ENCODE measurements at regions not wholly inside any gene's neighbourhood (a gene's known extent, or its start where the extent isn't known, plus 50 kb on each side); places are given as distances from the start of the nearest gene placed in this dataset.

GRCh38 chr18:78805840-78806239 lies 173.8 kb upstream of the SALL3 start:
- peaks cover 7% of the 10 kb centered on the region; the same call in 1 of the 2 replicates for H3K9me3 ChIP-seq (ENCODE audit: control insufficient read depth, insufficient read depth, low read length)
- no peaks in the 10 kb centered on the region for H3K9me2 ChIP-seq (replicated peaks; ENCODE audit: control insufficient read depth, low read length)
- H3K79me2 ChIP-seq (ENCODE audit: control insufficient read depth, low read length), result no peaks in the 10 kb centered on the region
- H3F3A ChIP-seq (ENCODE audit: control insufficient read depth, insufficient read depth), result no peaks in the 10 kb centered on the region
- no peaks in the 10 kb centered on the region for H4K20me1 ChIP-seq (ENCODE audit: control insufficient read depth, insufficient read depth, low read depth, low read length)
- TF ChIP-seq CTCF (IDR thresholded peaks at IDR 0.05; ENCODE audit: low read depth, low read length, poor library complexity, severe bottlenecking) (no peak), EZH2phosphoT487 (IDR thresholded peaks at IDR 0.05; ENCODE audit: borderline replicate concordance, low read length) (no peak)
- no peak overlapping the region for H3K4me2 ChIP-seq (ENCODE audit: low read length)
- no peaks in the 10 kb centered on the region for H3K4me1 ChIP-seq (ENCODE audit: control insufficient read depth, low read length)
- H3K27me3 ChIP-seq (ENCODE audit: control insufficient read depth, low read length), result no peaks in the 10 kb centered on the region
- no peak overlapping the region for H3K4me3 ChIP-seq (ENCODE audit: low read length)
- H3K27ac ChIP-seq (ENCODE audit: low read depth, low read length), result no peak overlapping the region
- H3K36me3 ChIP-seq (ENCODE audit: control insufficient read depth, low read length), result no peaks in the 10 kb centered on the region

- no peaks in the 10 kb centered on the region for H3K4me1 ChIP-seq (ENCODE audit: control insufficient read depth, low read length)
- no peak overlapping the region for H3K4me2 ChIP-seq (ENCODE audit: low read length)
- H3K4me3 ChIP-seq (ENCODE audit: low read length), result no peak overlapping the region
- H3K9me2 ChIP-seq (replicated peaks; ENCODE audit: control insufficient read depth, low read length), result no peaks in the 10 kb centered on the region
- H3K79me2 ChIP-seq (ENCODE audit: control insufficient read depth, low read length), result no peaks in the 10 kb centered on the region
- H3K27ac ChIP-seq (ENCODE audit: low read depth, low read length), result no peak overlapping the region
- TF ChIP-seq CTCF (IDR thresholded peaks at IDR 0.05; ENCODE audit: low read depth, low read length, poor library complexity, severe bottlenecking), result no peak
- no peak for TF ChIP-seq EZH2phosphoT487 (IDR thresholded peaks at IDR 0.05; ENCODE audit: borderline replicate concordance, low read length)
- H3F3A ChIP-seq (ENCODE audit: control insufficient read depth, insufficient read depth), result no peaks in the 10 kb centered on the region
- no peaks in the 10 kb centered on the region for H3K36me3 ChIP-seq (ENCODE audit: control insufficient read depth, low read length)
- H3K27me3 ChIP-seq (ENCODE audit: control insufficient read depth, low read length), result no peaks in the 10 kb centered on the region
- H3K9me3 ChIP-seq (ENCODE audit: control insufficient read depth, insufficient read depth, low read length), result peaks cover 7% of the 10 kb centered on the region; the same call in 1 of the 2 replicates
- H4K20me1 ChIP-seq (ENCODE audit: control insufficient read depth, insufficient read depth, low read depth, low read length), result no peaks in the 10 kb centered on the region
Observed at GRCh38 chr18:78807668-78808067, 171.9 kb upstream of the SALL3 start.

GRCh38 chr18:78809845-78810244 lies 169.8 kb upstream of the SALL3 start:
- H3F3A ChIP-seq (ENCODE audit: control insufficient read depth, insufficient read depth), result no peaks in the 10 kb centered on the region
- H3K36me3 ChIP-seq (ENCODE audit: control insufficient read depth, low read length), result no peaks in the 10 kb centered on the region
- H3K4me2 ChIP-seq (ENCODE audit: low read length), result no peak overlapping the region
- no peak overlapping the region for H3K4me3 ChIP-seq (ENCODE audit: low read length)
- H3K27me3 ChIP-seq (ENCODE audit: control insufficient read depth, low read length), result no peaks in the 10 kb centered on the region
- H3K79me2 ChIP-seq (ENCODE audit: control insufficient read depth, low read length), result no peaks in the 10 kb centered on the region
- H3K9me2 ChIP-seq (replicated peaks; ENCODE audit: control insufficient read depth, low read length), result no peaks in the 10 kb centered on the region
- H3K27ac ChIP-seq (ENCODE audit: low read depth, low read length), result no peak overlapping the region
- peaks cover 7% of the 10 kb centered on the region; the same call in 1 of the 2 replicates for H3K9me3 ChIP-seq (ENCODE audit: control insufficient read depth, insufficient read depth, low read length)
- H4K20me1 ChIP-seq (ENCODE audit: control insufficient read depth, insufficient read depth, low read depth, low read length), result no peaks in the 10 kb centered on the region
- TF ChIP-seq CTCF (IDR thresholded peaks at IDR 0.05; ENCODE audit: low read depth, low read length, poor library complexity, severe bottlenecking), result no peak
- TF ChIP-seq EZH2phosphoT487 (IDR thresholded peaks at IDR 0.05; ENCODE audit: borderline replicate concordance, low read length), result no peak
- no peaks in the 10 kb centered on the region for H3K4me1 ChIP-seq (ENCODE audit: control insufficient read depth, low read length)
